Endodermal cell (in vitro differentiated cells): ENCODE measurements at regions not wholly inside any gene's neighbourhood (a gene's known extent, or its start where the extent isn't known, plus 50 kb on each side); places are given as distances from the start of the nearest gene placed in this dataset.

Experiments used
- DNase-seq: peaks from one replicate; pipeline ENCODE4 v3.0.0-alpha.2; 2017
- H3K27ac ChIP-seq: 2 replicates; pipeline ENCODE4 v1.5.1; 2013; ENCODE audit warnings: mild to moderate bottlenecking, low read depth, low read length, moderate library complexity
- H3K27me3 ChIP-seq: 2 replicates; pipeline ENCODE4 v1.6.1; 2013; ENCODE audit warnings: mild to moderate bottlenecking, low read length, moderate library complexity; ENCODE audit not compliant: insufficient read depth, control insufficient read depth, poor library complexity, severe bottlenecking
- H3K36me3 ChIP-seq: 2 replicates; pipeline ENCODE4 v1.7.0; 2013; ENCODE audit warnings: mild to moderate bottlenecking, low read length, moderate library complexity; ENCODE audit not compliant: control insufficient read depth, insufficient read depth
- H3K4me1 ChIP-seq: one replicate; pipeline ENCODE4 v1.7.0; 2013; ENCODE audit warnings: low read length; ENCODE audit not compliant: control insufficient read depth, insufficient read depth
- H3K4me3 ChIP-seq: 2 replicates; pipeline ENCODE4 v1.5.1; 2013; ENCODE audit warnings: mild to moderate bottlenecking, low read length, moderate library complexity
- H3K9ac ChIP-seq: 2 replicates; pipeline ENCODE4 v1.6.1; 2013; ENCODE audit warnings: mild to moderate bottlenecking, low read length, moderate library complexity; ENCODE audit not compliant: poor library complexity, severe bottlenecking; ENCODE audit errors: extremely low read depth
- H3K9me3 ChIP-seq: 2 replicates; pipeline ENCODE4 v1.6.1; 2013; ENCODE audit warnings: mild to moderate bottlenecking, low read length, moderate library complexity; ENCODE audit not compliant: control insufficient read depth
- H3K27ac Mint-ChIP-seq: 2 replicates; pipeline ENCODE4 v1.8.0; 2020; ENCODE audit warnings: mixed read lengths
- H3K27me3 Mint-ChIP-seq: 2 replicates; pipeline ENCODE4 v1.8.0; 2021; ENCODE audit warnings: mild to moderate bottlenecking, mixed read lengths; ENCODE audit not compliant: insufficient read depth
- H3K36me3 Mint-ChIP-seq: 2 replicates; pipeline ENCODE4 v1.8.0; 2020; ENCODE audit warnings: low read depth, mixed read lengths
- H3K4me1 Mint-ChIP-seq: 2 replicates; pipeline ENCODE4 v1.8.0; 2020; ENCODE audit warnings: mixed read lengths
- H3K4me3 Mint-ChIP-seq: 2 replicates; pipeline ENCODE4 v1.8.0; 2020; ENCODE audit warnings: mild to moderate bottlenecking, moderate library complexity, mixed read lengths
- H3K9me3 Mint-ChIP-seq: 2 replicates; pipeline ENCODE4 v1.8.0; 2020; ENCODE audit warnings: mild to moderate bottlenecking, mixed read lengths
- WGBS, 2 experiments: methylation state at CpG; one replicate each; pipeline versions ENCODE4 v1.1.5 to v1.1.7; 2013; ENCODE audit warnings: missing lambda C conversion rate in 2 of 2, mixed read lengths in 1 of 2; ENCODE audit not compliant: insufficient coverage in 1 of 2, insufficient read length in 1 of 2; 5-methylcytosine and 5-hydroxymethylcytosine counted together
- TF ChIP-seq, protein P1 (sequence below): fragments of 200-600 bp; sonication (generic); conservative IDR thresholded peaks from 2 replicates; pipeline ENCODE4 v1.5.0; 2021; ENCODE audit warnings: antibody characterized with exemption, mild to moderate bottlenecking

GRCh38 chr9:75282047-75282446 is 193.7 kb downstream of the OSTF1 start:
- Mint-ChIP-seq H3K27me3 (no peaks in the 10 kb centered on the region), H3K4me1 (no peaks in the 10 kb centered on the region), H3K36me3 (no peaks in the 10 kb centered on the region), H3K9me3 (peaks cover 4% of the 10 kb centered on the region), H3K4me3 (no peak overlapping the region), H3K27ac (no peak overlapping the region)
- no peaks in the 10 kb centered on the region for H3K4me1 ChIP-seq
- H3K36me3 ChIP-seq: no peaks in the 10 kb centered on the region
- no peak overlapping the region for H3K9ac ChIP-seq
- no peak overlapping the region for H3K4me3 ChIP-seq
- 100% methylated on average over 1 of the region's 1 CpG; no CpG with 5 or more reads in 1 of the 2 experiments for WGBS, 2 experiments
- TF ChIP-seq, protein P1, sequence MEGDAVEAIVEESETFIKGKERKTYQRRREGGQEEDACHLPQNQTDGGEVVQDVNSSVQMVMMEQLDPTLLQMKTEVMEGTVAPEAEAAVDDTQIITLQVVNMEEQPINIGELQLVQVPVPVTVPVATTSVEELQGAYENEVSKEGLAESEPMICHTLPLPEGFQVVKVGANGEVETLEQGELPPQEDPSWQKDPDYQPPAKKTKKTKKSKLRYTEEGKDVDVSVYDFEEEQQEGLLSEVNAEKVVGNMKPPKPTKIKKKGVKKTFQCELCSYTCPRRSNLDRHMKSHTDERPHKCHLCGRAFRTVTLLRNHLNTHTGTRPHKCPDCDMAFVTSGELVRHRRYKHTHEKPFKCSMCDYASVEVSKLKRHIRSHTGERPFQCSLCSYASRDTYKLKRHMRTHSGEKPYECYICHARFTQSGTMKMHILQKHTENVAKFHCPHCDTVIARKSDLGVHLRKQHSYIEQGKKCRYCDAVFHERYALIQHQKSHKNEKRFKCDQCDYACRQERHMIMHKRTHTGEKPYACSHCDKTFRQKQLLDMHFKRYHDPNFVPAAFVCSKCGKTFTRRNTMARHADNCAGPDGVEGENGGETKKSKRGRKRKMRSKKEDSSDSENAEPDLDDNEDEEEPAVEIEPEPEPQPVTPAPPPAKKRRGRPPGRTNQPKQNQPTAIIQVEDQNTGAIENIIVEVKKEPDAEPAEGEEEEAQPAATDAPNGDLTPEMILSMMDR: no peak
- H3K9me3 ChIP-seq: no peaks in the 10 kb centered on the region
- H3K27ac ChIP-seq: no peak overlapping the region
- no peak for DNase-seq
- H3K27me3 ChIP-seq: no peaks in the 10 kb centered on the region

- H3K27me3 Mint-ChIP-seq: no peaks in the 10 kb centered on the region
- Histone ChIP-seq H3K9me3 (no peaks in the 10 kb centered on the region), H3K27me3 (no peaks in the 10 kb centered on the region), H3K4me3 (no peak overlapping the region), H3K4me1 (no peaks in the 10 kb centered on the region), H3K27ac (no peak overlapping the region), H3K9ac (no peak overlapping the region), H3K36me3 (no peaks in the 10 kb centered on the region)
- TF ChIP-seq, protein P1: no peak
- H3K4me1 Mint-ChIP-seq: no peaks in the 10 kb centered on the region
- no peak overlapping the region for H3K27ac Mint-ChIP-seq
- no peaks in the 10 kb centered on the region for H3K36me3 Mint-ChIP-seq
- no peak overlapping the region for H3K4me3 Mint-ChIP-seq
- no peak for DNase-seq
- H3K9me3 Mint-ChIP-seq: no peaks in the 10 kb centered on the region
These were observed 201.0 kb downstream of the OSTF1 start for GRCh38 chr9:75289332-75289731.

- Histone ChIP-seq H3K27me3 (no peaks in the 10 kb centered on the region), H3K4me3 (no peak overlapping the region), H3K9me3 (no peaks in the 10 kb centered on the region), H3K27ac (no peak overlapping the region), H3K4me1 (no peaks in the 10 kb centered on the region), H3K36me3 (no peaks in the 10 kb centered on the region), H3K9ac (no peak overlapping the region)
- Mint-ChIP-seq H3K27me3 (no peaks in the 10 kb centered on the region), H3K9me3 (peaks cover 2% of the 10 kb centered on the region), H3K27ac (no peak overlapping the region), H3K4me3 (no peak overlapping the region), H3K4me1 (no peaks in the 10 kb centered on the region), H3K36me3 (no peaks in the 10 kb centered on the region)
- TF ChIP-seq, protein P1: no peak
- WGBS, 2 experiments: 86 to 93% methylated on average over 2 of the region's 2 CpGs
- no peak for DNase-seq
These were observed 211.0 kb downstream of the OSTF1 start for GRCh38 chr9:75299324-75299723.
